ENCODE measurements at regions not wholly inside any gene's neighbourhood (a gene's known extent, or its start where the extent isn't known, plus 50 kb on each side); places are given as distances from the start of the nearest gene placed in this dataset.

- TF ChIP-seq POLR2A (IDR thresholded peaks at IDR 0.05) (no peak), CTCF (IDR thresholded peaks at IDR 0.05) (no peak)
Observed at GRCh38 chr1:229810140-229810539, 184.1 kb downstream of the URB2 start.

Measured in uterus (tissue), 2 donors.